Astrocyte of the hippocampus (primary cell): ENCODE measurements at regions not wholly inside any gene's neighbourhood (a gene's known extent, or its start where the extent isn't known, plus 50 kb on each side); places are given as distances from the start of the nearest gene placed in this dataset.

Experiments used
- DNase-seq: peaks from one replicate; pipeline ENCODE4 v3.0.0; 2011; ENCODE audit warnings: low read depth, low spot score

DNA sequence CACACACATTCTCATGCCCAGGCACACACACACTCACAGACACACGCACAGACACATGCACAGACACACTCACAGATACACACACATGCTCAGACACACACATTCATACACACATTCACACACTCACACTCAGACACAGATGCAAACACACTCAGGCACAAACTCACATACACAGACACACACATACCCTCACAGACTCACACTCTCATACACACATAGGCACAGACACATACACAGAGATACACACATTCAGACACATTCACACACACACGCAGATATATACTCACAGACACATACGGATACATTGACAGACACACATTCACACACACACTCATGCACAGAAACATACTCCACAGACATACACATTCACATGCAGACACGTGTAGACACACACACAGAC lies 89.6 kb downstream of the RBFOX3 start:
- no peak for DNase-seq

DNA sequence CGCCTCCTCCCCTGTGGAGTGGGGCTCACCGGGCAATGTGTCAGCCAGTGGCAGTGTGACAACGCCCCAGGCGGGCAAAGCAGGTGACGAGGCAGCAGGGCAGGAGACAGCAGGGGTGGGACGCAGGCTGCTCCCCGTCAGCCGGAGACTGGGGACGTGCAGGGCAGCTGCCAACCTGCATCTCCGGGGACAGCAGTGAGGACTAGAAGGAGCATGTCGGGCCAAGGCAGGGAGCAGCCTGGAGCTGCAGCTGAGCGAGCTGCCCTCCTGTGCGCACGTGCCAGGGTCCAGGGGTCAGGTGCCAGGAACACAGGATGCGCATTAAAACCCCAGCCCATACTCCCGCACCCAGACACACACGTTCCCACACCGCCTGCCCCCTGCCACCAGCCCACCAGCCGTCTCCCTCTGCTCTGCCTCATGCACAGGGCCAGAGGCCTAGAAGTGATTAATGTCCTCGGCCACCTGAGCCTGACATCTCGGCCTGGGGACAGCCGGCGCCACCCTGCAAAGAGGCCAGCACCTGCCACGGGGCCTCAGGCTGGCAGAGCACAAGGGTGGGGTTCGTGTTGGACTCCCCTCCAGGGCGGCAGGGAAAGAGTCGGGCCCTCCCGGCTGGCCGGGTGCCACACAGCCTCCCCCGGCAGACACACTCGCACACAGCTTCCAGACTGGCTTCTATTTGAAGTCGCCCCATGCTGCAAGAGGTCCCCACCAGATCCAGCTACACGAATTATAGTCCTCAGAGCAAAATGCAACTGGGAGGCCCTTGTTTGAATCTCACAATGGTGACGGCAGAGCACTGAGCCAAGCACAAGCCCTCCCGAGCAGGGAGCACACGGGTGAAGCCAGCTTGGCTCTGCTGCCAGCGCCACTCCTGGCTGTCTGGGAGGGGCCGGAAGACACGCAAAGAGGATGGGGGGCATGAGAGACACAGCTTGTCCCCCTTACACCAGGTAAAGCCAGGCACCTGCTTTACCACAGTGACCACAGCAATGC lies 90.4 kb downstream of the RBFOX3 start:
- no peak for DNase-seq

DNA sequence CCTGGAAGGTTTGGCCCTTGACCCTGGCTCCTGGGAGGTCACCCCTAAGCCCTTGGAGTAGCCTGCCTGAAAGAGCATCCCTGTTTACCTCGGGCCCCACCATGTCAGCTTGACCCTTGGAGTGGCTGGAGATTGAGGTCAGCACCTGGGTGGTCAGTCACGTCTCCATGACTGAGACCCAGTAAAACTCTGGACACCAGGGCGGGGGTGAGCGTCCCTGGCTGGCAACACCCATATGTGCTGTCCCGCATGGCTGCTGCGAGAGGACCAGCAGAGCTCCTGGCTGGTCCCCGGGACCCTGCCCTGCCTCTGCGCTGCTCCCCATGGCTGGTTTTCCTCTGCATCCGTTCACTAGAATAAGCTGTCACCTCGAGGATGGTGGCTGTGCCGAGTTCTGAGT lies 91.2 kb downstream of the RBFOX3 start:
- no peak for DNase-seq

DNA sequence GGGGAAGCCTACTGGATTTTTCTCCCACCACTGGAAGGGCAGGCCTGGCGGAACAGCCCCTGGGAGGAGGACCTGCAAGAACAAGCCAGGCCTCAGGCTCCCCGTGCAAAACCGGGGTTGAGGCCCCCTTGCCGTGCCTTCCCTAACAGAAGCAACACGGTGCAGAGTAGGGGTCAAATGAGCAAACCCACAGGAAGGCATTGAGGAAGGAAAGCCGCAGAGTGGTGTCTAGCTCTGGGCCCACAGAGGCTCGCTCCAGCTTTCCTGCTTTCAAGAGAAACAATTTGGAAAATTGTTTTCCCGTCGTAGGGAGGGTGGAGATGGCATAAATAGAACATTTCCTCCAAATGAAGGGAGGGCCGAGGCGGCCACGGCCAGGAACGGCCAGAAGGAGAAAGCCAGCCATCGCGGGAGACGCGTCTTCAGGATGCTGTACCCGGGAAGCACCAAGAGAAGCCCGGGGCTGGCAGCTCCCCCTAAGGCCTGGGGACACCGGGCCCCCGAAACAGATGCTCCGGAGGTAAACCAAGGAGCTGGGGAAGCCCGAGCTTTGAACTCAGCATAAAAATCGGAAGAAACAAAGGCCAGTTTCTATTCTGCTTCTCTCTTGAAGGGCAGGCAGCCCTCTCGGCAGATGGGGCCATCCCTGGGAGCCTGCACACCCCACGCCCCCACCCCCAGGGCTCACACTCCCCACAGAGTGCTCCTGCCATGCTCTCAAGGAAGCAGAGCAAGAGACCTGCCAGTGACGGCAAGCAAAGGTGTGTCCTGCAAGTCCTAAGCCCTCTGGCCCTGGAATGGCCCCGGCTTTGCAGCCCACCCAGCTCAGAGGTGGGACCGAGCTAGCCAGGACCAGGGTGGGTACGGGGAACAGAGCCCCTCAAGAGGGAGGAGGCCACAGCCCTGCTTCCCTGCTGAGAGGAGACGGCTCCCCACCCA lies 92.0 kb downstream of the RBFOX3 start:
- no peak for DNase-seq

DNA sequence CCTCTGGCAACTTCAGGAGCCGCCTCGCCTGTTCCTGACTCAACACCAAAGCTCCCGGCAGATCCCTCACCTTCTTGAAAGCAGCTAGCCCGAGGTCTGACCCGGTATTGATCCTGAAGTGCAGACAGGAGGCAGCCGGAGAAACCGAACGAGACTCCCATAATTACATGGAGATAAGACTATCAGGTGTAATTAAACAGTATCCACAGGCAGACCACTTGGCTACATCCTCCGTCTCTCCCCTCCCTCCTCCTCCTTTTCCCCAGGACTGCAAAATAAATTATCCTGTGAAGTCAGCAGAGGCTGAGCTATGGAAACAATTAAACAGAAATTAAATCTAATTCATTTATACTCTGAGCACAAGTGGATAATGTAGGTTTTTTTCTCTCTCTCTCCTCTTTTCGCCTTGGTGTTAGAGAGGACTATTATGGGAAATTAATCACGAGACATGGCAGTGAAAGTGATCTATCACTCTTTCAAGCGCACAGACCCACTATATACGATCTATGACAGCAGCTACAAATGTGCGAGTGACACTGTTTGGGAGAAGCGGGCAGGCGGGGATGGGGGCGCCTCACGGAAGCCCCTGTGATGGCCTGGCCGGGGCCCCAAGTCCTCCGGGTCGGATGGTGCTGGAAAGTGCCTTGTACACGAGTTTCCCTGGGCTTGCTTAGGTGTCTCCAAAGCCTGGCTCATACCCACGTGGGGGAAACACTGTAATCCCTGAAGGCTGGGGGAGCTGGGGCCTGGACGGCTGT lies 92.8 kb downstream of the RBFOX3 start:
- no peak for DNase-seq

DNA sequence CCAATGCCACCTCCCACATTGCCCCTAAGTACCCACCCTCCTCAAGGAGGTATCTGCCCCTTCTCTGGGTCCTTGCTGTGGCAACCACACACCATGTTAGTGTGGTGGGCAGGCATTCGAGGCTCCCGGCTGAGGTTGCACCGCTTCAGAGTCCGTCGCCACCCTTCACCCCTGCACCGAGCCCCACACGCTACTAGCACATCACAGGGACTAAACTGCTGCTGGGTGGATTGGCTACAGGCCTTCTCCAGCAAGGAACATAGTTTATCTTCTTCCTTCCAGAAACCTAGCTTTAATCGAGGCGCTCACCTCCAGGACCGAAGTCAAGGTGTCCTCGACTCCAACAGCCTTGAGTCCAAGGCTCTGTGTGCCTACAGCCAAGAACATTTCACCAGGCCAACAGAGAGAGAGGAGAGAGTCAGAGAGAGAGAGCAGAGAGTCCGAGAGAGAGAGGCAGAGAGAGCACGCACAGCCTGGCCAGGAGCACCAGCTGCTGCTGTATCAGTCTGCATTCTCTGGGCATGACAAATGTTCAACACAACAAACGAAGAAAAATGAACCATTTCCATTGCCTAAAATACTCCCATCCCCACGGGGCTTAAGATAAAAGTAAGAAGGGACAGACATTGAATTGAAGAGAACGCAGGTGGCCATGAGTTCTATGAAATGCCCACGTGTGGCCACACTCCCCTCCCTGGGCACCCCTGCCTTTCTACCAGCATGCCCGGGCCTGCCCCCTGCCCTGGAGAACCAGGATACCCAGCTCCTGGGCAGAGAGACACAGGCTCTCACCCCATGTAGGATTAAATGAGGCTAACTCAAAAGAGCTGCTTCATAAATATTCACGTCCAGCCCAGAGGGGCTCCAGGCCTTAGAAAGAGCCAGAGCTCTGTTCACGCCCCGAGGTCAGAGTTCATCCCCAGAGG lies 94.9 kb downstream of the RBFOX3 start:
- peak; percentile 28 for DNase-seq

DNA sequence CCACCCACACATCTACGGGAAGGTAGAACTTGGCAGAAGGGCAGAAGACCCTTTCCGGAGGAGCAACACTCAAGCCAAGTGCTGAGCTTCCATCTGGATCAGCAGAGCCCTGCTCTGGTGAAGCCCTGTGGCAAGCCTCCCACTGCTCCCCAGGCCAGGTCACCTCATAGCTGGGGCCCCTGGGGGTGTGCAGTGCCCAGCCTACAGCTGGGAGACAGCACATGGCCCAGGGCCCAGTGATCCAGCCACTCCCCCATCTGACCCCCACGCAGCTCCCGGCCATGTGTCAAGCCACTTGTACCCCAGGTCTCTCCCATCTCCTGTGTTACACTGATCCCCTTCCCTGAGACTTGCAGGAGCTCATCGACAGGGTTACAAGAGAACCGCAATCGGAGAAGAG lies 95.7 kb downstream of the RBFOX3 start:
- no peak for DNase-seq

DNA sequence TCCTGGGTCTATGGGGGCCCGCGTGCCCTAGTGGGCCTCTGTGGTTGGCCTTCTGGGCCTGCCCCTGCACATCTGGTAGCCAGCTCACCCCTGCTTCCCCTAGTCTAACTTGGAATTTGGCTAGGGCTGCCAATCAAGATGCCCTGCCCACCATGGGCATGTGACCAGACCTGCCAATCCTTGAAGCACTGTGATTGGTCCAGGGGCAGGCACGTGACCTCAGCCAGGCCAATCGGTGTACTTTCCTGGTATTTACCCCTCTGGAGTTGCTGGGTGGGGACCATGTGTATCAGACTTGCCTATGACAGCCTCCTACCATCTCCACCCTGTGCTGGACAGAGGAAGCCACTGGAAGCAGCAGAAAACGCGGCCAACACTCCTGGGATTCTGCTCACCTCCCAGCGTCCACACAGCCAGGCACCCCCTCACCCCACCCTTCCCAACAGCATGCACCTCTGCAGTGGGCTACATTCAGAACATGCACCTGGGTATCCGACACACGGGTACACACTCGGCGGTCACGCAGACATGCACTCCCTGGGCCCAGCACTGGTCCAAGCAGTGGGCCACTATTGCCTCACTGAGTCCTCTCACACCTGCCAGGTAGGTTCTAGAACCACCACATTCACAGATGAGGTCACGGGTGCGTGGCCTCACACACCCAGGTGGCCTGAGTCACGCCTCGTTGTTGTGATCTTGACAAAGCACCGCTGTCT lies 96.9 kb downstream of the RBFOX3 start:
- no peak for DNase-seq

DNA sequence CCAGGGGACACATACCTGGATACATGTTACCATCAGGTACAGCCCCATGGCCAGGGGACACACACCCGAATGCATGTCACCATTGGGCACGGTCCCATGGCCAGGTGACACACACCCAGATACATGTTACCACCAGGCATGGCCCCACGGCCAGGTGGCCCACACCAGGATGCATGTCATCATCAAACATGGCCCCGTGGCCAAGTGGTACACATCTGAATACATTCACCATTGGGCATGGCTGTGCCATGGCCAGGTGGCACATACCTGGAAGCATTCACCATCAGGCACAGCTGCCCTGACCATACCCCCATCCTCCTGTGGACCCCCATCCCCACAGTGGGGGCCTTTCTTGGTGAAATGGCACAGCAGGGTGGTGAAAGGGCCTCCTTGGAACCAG lies 97.6 kb downstream of the RBFOX3 start:
- no peak for DNase-seq

DNA sequence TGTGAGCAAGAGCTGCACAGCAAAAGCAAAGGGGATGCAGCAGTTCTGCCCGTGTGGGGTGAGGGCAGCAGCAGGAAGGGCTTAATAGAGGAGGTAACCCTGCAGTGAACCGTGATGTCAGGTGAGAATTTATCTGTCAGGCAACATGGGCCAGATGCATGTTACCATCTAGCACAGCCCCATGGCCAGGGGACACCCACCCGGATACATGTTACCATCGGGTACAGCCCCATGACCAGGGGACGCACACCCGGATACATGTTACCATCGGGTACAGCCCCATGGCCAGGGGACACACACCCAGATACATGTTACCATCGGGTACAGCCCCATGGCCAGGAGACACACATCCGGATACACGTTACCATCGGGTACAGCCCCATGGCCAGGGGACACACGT lies 99.4 kb downstream of the RBFOX3 start:
- DNase-seq = no peak

DNA sequence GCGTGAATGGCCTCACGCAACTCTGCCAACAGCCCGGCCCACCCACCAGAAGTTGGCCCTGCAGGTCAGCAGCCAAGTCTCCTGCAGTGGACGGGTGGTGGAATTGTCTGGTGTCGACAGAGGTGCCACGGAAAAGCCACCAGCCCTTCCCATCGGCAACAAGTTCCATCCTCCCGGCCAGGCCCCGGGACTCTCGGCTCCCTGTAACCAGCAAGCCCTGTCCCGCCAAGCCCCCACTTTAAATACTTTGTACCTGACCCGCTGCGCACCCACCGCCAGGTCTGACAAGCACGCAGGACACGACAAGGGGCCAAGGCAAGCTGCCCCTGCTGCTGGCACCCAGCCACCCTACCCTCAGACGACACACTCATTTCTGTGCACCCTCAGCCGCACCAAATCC lies 100.8 kb downstream of the RBFOX3 start:
- no peak for DNase-seq

DNA sequence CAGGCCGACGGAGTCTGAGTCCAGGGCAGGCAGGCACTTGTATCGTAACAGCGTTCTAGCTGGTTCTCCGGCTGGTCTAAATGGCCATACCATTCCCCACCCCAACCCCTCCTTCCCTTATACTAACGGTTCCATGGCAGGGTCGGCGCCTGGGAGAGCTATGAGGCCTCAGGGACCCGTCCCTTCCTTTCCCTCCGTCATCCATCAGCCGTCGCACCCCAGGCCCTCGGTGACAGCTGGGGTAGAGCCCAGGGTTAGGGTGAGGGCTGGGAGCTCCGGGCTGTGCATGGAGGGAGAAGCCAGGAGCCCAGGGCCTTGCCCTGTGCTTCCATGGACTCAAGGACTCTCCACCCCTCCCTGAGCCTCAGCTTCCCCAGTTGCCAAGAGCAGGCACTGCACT lies 101.4 kb downstream of the RBFOX3 start:
- no peak for DNase-seq

DNA sequence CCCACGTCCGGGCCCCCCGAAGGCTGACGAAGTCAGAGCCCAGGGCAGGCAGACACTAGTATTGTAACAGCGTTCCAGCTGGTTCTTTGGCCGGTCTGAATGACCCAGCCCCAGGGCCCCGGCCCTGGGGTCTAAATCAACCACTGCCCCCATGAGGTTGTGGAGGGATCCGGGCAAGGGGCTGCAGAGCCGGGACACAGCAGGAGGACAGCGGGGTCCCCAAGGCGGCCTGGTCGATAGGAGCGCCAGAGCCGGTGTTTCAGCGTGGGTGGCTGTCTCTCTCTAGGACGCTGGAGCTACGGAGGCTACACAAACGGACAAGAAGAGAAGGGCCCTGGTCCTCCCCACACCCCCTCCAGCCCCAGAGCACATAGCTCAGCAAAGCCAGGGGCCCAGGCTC lies 101.8 kb downstream of the RBFOX3 start:
- DNase-seq = no peak

DNA sequence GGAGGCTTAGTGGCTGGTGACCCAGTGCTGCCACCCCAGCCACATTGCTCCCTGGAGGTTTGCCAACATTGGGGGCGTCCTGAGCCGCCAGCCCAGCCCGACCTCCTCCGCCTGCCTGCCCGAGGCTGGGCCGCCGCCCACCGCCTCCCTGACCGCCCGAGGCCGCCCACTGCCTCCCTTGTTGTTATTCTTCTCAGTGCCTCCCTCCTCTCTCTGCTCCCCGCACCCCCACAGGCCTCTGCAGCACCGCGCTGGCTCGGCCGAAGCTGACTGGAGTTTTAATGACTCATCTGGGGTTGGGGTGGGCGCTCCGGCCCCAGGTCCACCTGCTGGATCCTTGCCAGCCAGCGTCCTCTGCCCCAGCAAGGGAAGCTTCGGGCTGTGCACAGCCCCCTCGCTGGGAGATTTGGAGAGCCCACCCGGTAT lies 102.5 kb downstream of the RBFOX3 start:
- no peak for DNase-seq

DNA sequence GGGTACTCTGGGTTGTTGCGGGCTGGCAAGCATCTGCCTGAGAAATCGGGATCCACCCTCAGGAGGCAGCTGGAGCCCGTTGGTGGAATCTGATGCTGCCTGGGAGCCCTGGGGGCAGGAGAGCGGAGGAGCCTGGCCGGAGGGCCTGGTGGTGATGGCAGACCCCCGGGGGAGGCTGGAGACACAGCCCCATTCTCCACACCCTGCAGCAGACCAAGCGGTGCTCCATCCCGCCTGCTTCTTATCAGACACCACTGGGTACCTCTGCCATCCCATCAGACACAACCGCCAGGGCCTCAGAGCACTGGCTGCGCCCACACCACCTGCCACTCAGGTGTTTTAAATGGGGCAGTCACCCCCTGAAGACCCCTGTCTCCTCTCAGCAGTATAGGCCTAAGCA lies 103.9 kb downstream of the RBFOX3 start:
- no peak for DNase-seq

DNA sequence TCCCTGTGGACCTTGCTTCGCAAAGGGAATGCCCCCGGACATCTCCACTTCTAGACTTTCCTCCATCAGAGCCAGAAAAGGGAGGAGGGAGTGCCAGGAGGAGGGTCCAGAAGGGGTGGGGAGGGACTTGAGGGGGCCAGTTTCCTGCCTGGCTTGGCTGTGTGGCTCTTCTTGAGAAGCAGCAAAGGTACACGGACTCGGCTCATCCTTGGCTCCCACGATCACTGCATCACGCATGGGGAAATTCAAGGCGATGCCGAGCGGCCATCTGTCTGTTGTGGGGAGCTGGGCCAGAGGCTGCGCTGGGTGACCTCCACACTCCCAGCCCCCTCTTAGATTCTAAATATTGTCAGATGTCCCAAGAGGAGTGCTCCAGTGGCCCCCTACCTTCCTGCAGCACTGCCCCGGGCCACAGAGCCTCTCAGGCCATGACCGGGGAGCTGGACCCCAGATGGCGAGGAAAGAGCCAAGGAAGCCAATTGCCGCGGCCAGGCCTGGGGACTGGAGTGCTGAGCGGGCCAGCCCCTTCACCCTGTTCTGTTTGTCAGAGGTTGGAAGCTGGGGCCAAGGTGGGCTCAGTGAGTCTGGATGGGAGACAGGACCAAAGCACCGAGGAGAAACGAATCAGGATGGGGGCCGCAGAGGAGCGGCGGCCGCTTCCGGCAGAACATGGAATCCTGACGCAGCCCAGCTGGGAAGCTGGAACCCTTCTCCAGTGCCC lies 104.5 kb downstream of the RBFOX3 start:
- DNase-seq = no peak

DNA sequence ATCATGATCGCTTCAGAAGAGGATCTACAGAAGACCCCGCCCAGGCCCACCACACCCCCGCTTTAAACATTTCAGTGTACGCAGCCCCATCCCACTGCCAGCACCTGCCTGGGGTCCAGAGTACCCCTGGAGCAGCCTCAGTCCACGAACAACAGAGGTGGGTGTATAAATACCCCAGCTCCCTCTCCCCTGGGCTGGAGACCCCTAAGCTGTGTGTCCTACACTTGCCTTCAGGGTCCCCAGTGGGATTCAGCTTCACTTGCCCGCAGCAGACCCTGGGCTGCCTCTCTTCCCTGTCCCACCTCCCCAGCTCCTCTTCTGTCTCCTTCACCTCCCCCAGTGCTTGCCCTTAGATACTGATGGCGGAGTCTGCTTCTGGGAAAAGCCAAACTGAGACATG lies 105.7 kb downstream of the RBFOX3 start:
- DNase-seq = no peak

DNA sequence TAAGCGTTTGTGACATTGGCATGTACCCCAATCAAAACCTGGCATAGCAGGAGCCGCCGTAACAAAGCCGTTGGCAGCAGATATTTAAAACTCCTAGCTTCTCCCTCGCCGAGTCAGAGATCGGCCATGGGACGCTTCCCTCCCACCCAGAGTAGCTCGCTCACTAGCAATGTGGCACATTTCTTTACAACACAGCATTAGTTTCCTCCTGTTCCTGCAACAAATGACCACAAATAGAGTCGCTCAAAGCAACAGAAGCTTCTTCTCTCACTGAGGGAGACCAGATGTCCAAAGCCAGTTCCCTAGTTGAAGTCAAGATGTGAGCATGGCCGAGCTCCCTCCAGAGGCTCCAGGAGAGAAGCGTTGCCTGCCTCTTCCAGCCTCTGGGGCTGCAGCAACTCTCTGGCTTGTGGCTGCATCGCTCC lies 106.7 kb downstream of the RBFOX3 start:
- no peak for DNase-seq

DNA sequence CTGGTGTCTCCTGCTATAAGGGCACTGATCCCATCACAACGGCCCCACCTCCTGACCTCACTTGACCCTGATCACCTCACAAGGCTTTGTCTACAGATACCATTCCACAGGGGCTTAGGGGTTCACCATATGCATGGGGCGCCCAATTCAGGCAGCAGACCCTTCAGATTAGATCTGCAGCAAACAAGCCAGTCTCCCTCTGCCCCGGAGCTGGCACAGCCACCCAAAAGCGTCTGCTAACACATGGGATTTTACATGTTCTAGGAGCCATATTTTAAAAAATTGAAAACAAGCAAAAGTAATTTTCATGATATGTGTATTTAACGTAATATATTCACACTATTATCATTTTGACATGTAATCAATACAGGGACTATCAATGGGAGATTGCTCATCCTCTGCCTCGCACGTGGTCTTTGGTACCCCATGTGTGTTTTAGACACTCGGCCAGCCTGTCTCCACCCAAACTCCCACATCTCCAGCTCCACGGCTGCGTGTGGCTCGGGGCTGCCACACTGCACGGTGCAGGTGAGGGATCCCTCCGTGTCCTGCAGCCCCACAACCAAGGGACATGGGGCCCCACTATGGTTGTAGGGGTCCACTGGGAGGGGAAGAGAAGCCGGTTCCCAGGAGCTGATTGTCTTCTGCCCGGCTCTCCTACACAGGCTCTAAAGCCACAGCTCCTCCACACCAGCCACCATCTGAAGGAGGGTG lies 107.6 kb downstream of the RBFOX3 start:
- no peak for DNase-seq
